ENCODE measurements at regions not wholly inside any gene's neighbourhood (a gene's known extent, or its start where the extent isn't known, plus 50 kb on each side); places are given as distances from the start of the nearest gene placed in this dataset.

DNA sequence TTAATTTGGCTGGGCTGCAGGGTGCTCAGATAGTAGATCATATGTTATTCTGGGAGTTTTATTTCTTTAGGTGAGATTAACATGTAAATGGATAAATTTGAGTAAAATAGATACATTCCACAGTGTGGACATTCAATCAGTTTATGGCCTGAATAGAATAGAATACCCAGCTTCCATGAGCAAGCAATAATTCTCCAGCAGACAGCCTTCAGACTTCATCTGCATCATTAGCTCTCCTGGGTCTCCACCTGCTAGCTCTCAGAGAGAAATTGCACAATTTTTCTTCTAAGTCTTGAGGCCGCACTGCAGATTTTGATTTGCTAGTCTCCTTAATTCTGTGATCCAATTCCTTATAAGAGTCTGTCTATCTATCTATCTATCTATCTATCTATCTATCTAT lies 420.3 kb upstream of the BOD1L1 start:
- DNase-seq (ENCODE audit: low spot score): no peak

- DNase-seq (ENCODE audit: low spot score): no peak
Measured at GRCh38 chr4:14049946-14050345, 422.4 kb upstream of the BOD1L1 start.

DNA sequence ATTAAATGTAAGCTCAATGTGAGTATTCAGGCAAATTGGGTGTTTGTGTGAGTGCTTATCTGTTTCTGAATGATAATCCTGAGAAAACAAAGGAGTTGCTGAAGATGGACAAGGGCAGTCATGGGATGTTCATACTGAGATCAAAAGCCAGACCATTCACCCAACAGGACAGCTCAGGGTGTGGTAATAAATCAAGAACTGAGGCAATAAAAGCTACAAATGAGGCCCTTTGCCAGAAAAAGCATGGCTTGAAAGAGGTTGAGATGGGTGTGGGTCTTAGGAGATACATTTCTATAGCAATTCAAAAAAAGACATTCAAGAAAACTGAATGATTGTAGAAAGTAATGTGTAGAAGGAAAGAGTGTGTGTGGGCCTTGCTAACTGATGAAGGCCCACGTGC lies 425.8 kb upstream of the BOD1L1 start:
- no peak for DNase-seq (ENCODE audit: low spot score)

DNA sequence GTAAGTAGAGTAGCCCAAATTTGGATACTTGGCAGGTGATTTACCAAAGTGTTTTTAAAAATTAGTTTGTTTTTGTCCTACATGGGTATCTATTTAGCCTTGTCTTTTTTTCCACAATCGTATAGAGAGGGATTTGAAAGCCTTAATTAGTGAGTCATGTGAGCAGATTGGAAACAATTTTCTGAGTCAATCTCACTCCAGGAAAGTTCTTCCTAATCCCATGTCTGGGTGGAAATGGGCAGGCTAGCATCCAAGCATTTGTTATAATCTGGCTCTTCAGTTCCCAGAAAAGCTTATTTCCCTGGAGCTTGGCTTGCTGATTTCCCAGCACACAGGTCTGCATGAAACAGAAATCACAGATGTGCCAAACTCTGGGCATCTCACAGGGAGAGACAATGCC lies 426.9 kb upstream of the BOD1L1 start:
- DNase-seq (ENCODE audit: low spot score): no peak

DNA sequence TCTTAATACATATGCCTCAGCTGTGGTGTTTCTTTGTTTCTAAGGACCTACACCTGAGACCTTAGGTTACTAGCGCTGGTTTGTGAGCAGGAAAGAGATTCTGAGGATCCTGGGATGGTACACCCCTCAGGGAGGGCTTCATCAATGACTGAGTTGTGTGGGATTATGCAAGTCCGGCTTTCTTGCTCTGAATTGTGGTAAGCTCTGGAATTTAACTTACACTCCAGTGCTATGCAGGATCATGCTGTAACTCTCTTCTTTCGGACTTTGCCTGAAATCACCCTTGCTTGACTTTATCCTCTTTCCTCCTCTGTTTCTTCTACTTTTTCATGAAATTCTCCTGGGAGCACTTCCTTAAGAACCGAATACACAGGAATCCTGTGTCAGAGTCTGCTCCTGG lies 431.5 kb upstream of the BOD1L1 start:
- no peak for DNase-seq (ENCODE audit: low spot score)

DNA sequence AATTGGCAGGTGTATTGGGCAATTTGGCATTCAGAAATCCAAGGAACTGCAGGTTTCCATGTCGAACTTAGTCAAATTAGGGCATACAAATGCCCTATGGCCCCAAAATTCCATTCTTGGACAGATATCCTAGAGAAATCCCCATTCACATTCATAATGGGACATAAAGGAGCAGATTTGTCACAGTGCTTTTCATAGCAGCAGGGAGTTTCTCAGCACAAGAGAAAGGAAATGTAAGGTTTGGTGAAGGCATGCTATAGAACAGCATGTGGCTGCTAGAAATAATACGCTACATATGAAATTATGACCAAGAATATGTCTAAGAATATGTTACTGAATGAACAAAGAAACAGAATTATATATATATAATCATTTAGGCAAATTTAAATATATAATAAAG lies 437.5 kb upstream of the BOD1L1 start:
- no peak for DNase-seq (ENCODE audit: low spot score)

GRCh38 chr4:14065406-14065805 lies 437.9 kb upstream of the BOD1L1 start:
- no peak for DNase-seq (ENCODE audit: low spot score)

DNA sequence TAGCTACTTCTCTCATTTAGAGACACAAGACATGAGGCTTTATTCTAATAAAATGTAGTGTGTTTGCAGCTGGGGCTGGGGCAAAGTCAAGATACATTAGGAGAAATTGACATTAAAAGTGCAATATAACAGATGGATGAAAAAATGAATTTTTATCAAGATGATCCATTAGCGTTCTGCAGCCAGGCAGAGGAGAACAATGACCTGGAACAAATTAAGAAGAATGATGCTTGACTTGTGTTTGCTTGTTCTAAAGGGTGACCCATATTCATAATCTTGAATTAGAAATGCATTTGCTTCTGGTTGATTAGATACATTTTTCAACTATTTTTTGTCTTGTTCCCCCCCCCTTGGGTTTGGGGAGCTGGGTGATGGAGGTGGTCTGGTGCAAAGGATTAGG lies 439.5 kb upstream of the BOD1L1 start:
- DNase-seq (ENCODE audit: low spot score): no peak

- DNase-seq (ENCODE audit: low spot score): no peak
Measured at GRCh38 chr4:14069886-14070285, 442.4 kb upstream of the BOD1L1 start.

GRCh38 chr4:14070289-14070880 lies 442.9 kb upstream of the BOD1L1 start:
- no peak for DNase-seq (ENCODE audit: low spot score)

- no peak for DNase-seq (ENCODE audit: low spot score)
Measured at GRCh38 chr4:14072506-14072905, 445.0 kb upstream of the BOD1L1 start.

- DNase-seq (ENCODE audit: low spot score): no peak
Measured at GRCh38 chr4:14076776-14077175, 449.3 kb upstream of the BOD1L1 start.

DNA sequence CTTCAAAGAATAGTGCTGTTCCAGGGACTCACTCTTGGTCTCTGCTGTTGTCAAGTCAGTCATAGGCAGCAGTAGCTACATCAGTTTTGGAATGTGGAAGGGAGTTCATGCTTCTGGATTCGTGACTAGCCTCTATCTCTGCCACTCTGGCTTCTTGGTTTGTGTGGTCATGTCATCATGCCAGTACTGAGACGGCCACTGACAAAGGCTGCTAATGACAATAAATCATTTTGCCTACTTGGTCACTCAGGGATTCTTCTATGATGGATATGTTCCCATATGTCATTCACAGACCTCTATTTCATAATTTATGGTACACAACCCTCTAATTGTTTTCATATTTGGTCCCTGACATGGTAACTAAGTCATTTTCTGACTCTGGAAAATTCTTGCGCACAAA lies 450.8 kb upstream of the BOD1L1 start:
- DNase-seq (ENCODE audit: low spot score): no peak

GRCh38 chr4:14079601-14080000 lies 452.1 kb upstream of the BOD1L1 start:
- DNase-seq (ENCODE audit: low spot score): no peak

DNA sequence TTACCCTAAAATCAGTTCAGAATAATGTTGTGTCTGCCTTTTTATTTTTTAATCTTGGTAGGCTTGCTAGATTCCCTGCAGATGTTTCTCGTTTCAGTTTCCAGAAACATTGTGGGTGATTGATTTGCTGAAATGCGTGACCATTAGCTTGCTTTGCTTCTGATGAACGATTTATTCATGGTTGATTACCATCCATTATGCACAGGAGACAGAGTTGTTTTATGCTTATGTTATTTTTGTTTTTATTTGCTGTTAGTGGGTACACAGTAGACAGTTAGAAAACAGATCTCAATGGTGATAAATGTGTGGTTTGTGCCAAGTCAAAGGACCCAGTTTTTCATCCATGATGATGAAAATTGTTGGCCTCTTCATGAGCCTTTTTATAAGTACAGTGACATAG lies 455.6 kb upstream of the BOD1L1 start:
- DNase-seq (ENCODE audit: low spot score): no peak

DNA sequence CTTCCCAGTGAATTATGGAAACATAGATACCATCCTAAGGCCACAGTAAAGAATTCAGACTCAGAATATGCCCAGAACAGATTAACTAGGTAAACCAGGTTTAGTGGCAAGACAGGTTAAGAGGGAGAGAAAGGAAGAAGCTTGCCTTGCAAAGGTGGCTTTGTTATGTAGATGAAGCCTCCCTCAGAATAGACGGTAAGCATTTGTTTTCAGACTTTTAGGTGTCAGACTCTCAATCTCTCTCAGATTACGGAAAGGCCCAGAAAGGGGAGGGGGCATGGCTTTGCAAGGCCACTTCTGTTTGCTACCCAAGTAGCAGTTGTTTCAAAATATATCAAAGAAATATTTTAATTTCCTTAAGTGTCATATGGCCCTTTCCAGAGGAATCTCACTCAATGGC lies 457.1 kb upstream of the BOD1L1 start:
- no peak for DNase-seq (ENCODE audit: low spot score)

GRCh38 chr4:14087459-14087858 lies 459.9 kb upstream of the BOD1L1 start:
- no peak for DNase-seq (ENCODE audit: low spot score)

DNA sequence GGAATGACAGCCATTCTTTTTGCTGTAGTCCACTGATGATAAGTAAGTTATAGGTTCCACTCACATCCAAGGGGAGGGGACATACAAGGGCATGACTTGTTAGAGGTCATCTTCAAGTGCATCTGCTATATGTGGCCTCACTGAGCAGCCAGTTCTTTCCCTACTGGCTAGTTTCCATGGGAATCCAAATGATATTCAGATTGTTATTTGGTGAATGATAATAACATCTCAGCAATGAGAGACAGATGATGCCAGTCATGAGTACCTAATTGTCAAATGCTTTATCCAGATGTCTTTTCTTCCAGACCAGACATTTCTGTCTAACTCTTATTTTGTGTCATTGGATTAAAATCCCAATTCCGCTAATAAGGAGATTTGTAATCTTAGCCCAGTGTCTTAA lies 460.4 kb upstream of the BOD1L1 start:
- DNase-seq (ENCODE audit: low spot score): no peak

DNA sequence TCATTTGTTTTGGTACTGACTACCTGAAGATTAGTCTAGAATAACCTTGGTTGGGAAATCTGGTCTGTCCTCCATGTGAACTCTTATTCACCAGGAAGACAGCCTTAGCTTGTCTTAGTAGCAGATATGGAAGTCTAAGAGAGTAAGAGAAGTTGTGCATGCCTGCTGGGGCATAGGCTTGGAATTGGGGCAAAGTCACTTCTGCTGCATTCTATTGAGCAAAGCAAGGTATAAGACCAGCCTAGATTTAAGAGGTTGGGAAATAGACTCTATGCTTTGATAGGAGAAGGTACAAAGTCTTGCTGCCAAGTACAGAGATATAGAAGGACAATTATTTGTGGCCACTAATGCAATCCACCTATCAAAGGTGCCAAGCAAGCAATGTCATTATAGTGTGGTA lies 464.0 kb upstream of the BOD1L1 start:
- no peak for DNase-seq (ENCODE audit: low spot score)

DNA sequence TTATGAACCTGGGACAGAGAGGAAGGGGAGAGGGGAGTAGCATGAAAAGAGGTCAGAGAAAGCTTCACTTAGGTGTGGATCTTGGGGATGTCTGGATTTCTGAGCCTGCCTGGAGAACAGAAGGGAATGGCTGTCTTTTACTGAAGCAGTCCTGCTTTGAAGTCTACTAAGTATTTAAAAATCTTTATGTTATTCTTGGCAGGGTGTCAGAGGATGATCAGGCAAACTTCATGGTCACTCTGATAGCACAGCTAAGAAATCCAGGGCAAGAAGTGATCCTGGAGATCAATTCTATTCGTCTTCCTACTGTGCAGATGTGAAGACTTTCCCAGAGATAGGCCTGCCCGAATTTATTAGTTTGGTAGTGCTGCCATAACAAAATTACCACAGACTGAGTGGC lies 464.4 kb upstream of the BOD1L1 start:
- no peak for DNase-seq (ENCODE audit: low spot score)

GRCh38 chr4:14092741-14093140 lies 465.2 kb upstream of the BOD1L1 start:
- DNase-seq (ENCODE audit: low spot score): no peak

DNA sequence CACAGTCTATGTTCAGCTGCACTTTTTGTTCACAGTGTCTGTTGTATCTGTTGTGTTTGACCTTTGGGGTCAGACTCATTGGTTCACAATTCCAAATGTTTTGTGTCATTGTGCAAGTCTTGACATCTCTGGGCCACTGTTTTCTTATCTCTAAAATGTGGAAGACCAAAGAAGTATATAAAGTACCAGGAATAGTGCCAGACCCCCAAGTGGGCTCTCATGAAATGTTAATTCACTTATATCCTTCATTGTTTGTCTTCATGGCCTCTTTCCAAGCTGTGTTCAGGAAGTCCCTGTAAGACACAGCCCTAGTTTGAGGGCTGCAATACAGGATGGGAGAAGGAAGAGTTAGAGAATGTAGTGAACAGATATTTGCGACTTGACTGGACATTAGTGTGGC lies 468.3 kb upstream of the BOD1L1 start:
- no peak for DNase-seq (ENCODE audit: low spot score)

- no peak for DNase-seq (ENCODE audit: low spot score)
Measured at GRCh38 chr4:14096396-14096965, 469.0 kb upstream of the BOD1L1 start.

- no peak for DNase-seq (ENCODE audit: low spot score)
Measured at GRCh38 chr4:14100349-14100748, 472.8 kb upstream of the BOD1L1 start.

GRCh38 chr4:14110407-14110806 lies 482.9 kb upstream of the BOD1L1 start:
- no peak for DNase-seq (ENCODE audit: low spot score)

All from globus pallidus (tissue), 1 donor.